Testis (tissue), 2 donors: ENCODE measurements at regions not wholly inside any gene's neighbourhood (a gene's known extent, or its start where the extent isn't known, plus 50 kb on each side); places are given as distances from the start of the nearest gene placed in this dataset.

ENCODE experiments used
- DNase-seq: peaks from one replicate; pipeline ENCODE4 v3.0.0-alpha.2; 2019
- H3K27ac ChIP-seq, 2 donors: fragments of 200-600 bp; sonication (generic); one replicate each; pipeline ENCODE4 v1.5.1; 2019
- H3K27me3 ChIP-seq: fragments of 200-600 bp; sonication (generic); one replicate; pipeline ENCODE4 v1.5.1; 2019
- H3K36me3 ChIP-seq: fragments of 200-600 bp; sonication (generic); one replicate; pipeline ENCODE4 v1.5.1; 2017; ENCODE audit warnings: low read depth; ENCODE audit errors: missing control alignments
- H3K4me1 ChIP-seq: fragments of 200-600 bp; sonication (generic); one replicate; pipeline ENCODE4 v1.5.1; 2019
- H3K4me3 ChIP-seq, 2 donors: fragments of 200-600 bp; sonication (generic); one replicate each; pipeline ENCODE4 v1.5.1; 2017 to 2019
- H3K9me3 ChIP-seq: fragments of 200-600 bp; sonication (generic); one replicate; pipeline ENCODE4 v1.5.1; 2017
- POLR2A ChIP-seq: fragments of 450-650 bp; IDR thresholded peaks from one replicate; pipeline ENCODE4 v1.6.1; 2017; ENCODE audit warnings: antibody characterized with exemption, mild to moderate bottlenecking, moderate library complexity
- WGBS, 2 donors: methylation state at CpG; one replicate each; pipeline ENCODE4 v1.1.5; 2018; 5-methylcytosine and 5-hydroxymethylcytosine counted together
- intact Hi-C: fragments of 100-400 bp; cut with DNase I; formaldehyde crosslinking; loops from one replicate; pipeline ENCODE4 v1.15.1; 2023; ENCODE audit warnings: low total_unique reads
- TF ChIP-seq, protein P1 (sequence below), 3 experiments: fragments of 450-650 bp in 2 of 3; fragments of 200-600 bp in 1 of 3; sonication (generic) in 1 of 3; IDR thresholded peaks; one replicate each; pipeline ENCODE4 v1.5.1; 2016 to 2019; ENCODE audit warnings: antibody characterized with exemption in 3 of 3, mild to moderate bottlenecking in 2 of 3, moderate library complexity in 1 of 3

GRCh38 chr12:42761086-42761485 lies 171.5 kb upstream of the PRICKLE1 start:
- intact Hi-C loops, result no loop called here
- Histone ChIP-seq H3K9me3 (no peaks in the 10 kb centered on the region), H3K4me3 (no peak overlapping the region), H3K36me3 (no peaks in the 10 kb centered on the region), H3K27me3 (no peaks in the 10 kb centered on the region), H3K27ac (no peak overlapping the region), H3K4me1 (no peaks in the 10 kb centered on the region)
- DNase-seq, result no peak
- 87 to 100% methylated on average over 1 of the region's 1 CpG for WGBS, 2 donors
- no peak for TF ChIP-seq POLR2A
- TF ChIP-seq, protein P1, sequence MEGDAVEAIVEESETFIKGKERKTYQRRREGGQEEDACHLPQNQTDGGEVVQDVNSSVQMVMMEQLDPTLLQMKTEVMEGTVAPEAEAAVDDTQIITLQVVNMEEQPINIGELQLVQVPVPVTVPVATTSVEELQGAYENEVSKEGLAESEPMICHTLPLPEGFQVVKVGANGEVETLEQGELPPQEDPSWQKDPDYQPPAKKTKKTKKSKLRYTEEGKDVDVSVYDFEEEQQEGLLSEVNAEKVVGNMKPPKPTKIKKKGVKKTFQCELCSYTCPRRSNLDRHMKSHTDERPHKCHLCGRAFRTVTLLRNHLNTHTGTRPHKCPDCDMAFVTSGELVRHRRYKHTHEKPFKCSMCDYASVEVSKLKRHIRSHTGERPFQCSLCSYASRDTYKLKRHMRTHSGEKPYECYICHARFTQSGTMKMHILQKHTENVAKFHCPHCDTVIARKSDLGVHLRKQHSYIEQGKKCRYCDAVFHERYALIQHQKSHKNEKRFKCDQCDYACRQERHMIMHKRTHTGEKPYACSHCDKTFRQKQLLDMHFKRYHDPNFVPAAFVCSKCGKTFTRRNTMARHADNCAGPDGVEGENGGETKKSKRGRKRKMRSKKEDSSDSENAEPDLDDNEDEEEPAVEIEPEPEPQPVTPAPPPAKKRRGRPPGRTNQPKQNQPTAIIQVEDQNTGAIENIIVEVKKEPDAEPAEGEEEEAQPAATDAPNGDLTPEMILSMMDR (IDR thresholded peaks at IDR 0.05), result no peak

GRCh38 chr12:42760550-42760949 lies 171.0 kb upstream of the PRICKLE1 start:
- no peaks in the 10 kb centered on the region for H3K36me3 ChIP-seq
- H3K4me1 ChIP-seq, result no peaks in the 10 kb centered on the region
- no peaks in the 10 kb centered on the region for H3K9me3 ChIP-seq
- no peaks in the 10 kb centered on the region for H3K27me3 ChIP-seq
- no peak overlapping the region for H3K4me3 ChIP-seq
- no peak for DNase-seq
- H3K27ac ChIP-seq, result no peak overlapping the region
- intact Hi-C loops, result no loop called here
- no peak for TF ChIP-seq POLR2A
- TF ChIP-seq, protein P1 (IDR thresholded peaks at IDR 0.05), result no peak

GRCh38 chr12:42759622-42760273 lies 170.2 kb upstream of the PRICKLE1 start:
- intact Hi-C loops, result no loop called here
- no peaks in the 10 kb centered on the region for H3K27me3 ChIP-seq
- H3K4me3 ChIP-seq, result no peak overlapping the region
- H3K9me3 ChIP-seq, result no peaks in the 10 kb centered on the region
- H3K36me3 ChIP-seq, result no peaks in the 10 kb centered on the region
- H3K27ac ChIP-seq, result peak overlapping the region in 1 of 2 donors; percentile 20
- TF ChIP-seq, protein P1 (IDR thresholded peaks at IDR 0.05), result no peak
- no peak for TF ChIP-seq POLR2A
- H3K4me1 ChIP-seq, result no peaks in the 10 kb centered on the region
- DNase-seq, result peak; percentile 83
- 51 to 68% methylated on average over 6 of the region's 6 CpGs for WGBS, 2 donors

- TF ChIP-seq, protein P1 (IDR thresholded peaks at IDR 0.05), result no peak
- no peak for TF ChIP-seq POLR2A
- H3K27me3 ChIP-seq, result no peaks in the 10 kb centered on the region
- no peaks in the 10 kb centered on the region for H3K36me3 ChIP-seq
- WGBS, 2 donors, result 97 to 98% methylated on average over 4 of the region's 4 CpGs
- no peaks in the 10 kb centered on the region for H3K4me1 ChIP-seq
- intact Hi-C loops, result no loop called here
- H3K9me3 ChIP-seq, result no peaks in the 10 kb centered on the region
- no peak overlapping the region for H3K27ac ChIP-seq
- H3K4me3 ChIP-seq, result no peak overlapping the region
- DNase-seq, result no peak
Measured at GRCh38 chr12:42758806-42759205, 169.3 kb upstream of the PRICKLE1 start.

DNA sequence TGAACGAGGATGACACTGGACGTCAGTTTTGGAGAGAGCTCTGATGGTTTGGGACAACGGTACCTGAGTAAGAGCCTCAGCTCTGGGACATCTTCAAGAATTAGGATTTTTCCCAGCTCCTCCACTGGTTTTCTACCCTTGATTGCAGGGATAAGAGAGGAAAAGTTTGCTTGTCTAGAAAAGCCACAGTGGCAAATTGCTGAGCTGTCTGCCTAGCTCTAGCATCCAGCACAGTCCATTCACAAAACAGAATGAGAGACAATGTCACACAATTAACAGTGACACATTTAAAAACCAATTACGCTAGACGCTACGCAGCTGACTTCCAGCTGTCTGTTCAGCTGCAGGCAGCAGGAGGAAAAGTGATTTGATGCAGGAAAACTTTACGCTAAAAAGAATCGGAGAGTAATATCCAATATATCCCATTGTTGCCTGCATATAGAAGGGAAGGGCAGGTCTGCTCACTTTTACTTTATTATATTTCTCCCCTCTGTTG lies 168.1 kb upstream of the PRICKLE1 start:
- DNase-seq, result no peak

More for the DNA sequence above, 168.1 kb upstream of the PRICKLE1 start:
- H3K27me3 ChIP-seq, result no peaks in the 10 kb centered on the region
- no peak overlapping the region for H3K27ac ChIP-seq
- TF ChIP-seq, protein P1 (IDR thresholded peaks at IDR 0.05), result no peak
- TF ChIP-seq POLR2A, result no peak
- H3K9me3 ChIP-seq, result no peaks in the 10 kb centered on the region
- no peaks in the 10 kb centered on the region for H3K4me1 ChIP-seq
- intact Hi-C loops, result no loop called here
- H3K4me3 ChIP-seq, result no peak overlapping the region
- H3K36me3 ChIP-seq, result no peaks in the 10 kb centered on the region
- 85 to 86% methylated on average over 8 of the region's 8 CpGs for WGBS, 2 donors
